Ureter (tissue), 1 donor: ENCODE measurements at regions not wholly inside any gene's neighbourhood (a gene's known extent, or its start where the extent isn't known, plus 50 kb on each side); places are given as distances from the start of the nearest gene placed in this dataset.
"Not testable (repeated sequence)": the region's sequence is repeated elsewhere in the genome, so short reads cannot be mapped to it uniquely, and the experiment has no call there.

Experiments
- DNase-seq: peaks from one replicate; pipeline ENCODE4 v3.0.0-alpha.2; 2020; ENCODE audit warnings: low spot score
- donor health status: DM: yes; HTN: yes; CAD: no.

DNA sequence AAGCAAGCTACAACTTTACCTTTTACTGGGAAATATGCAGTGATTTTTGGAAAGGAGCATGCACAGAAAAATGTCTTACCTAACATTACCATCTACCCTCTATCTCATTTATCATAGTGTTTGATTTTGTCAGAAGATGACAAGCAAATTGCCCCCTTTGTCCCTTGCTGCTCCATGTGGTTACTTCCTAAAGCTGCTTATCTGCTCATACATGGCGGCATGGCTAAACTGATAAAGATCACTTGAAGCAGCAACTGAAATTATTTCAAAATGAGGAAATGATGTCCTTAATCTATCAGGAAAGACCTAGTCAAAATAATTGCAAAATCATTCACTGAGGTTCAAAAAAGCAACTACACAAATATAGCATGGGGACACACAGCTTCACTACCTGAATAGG, 1198.5 kb upstream of the SORCS1 start:
- no peak for DNase-seq

DNA sequence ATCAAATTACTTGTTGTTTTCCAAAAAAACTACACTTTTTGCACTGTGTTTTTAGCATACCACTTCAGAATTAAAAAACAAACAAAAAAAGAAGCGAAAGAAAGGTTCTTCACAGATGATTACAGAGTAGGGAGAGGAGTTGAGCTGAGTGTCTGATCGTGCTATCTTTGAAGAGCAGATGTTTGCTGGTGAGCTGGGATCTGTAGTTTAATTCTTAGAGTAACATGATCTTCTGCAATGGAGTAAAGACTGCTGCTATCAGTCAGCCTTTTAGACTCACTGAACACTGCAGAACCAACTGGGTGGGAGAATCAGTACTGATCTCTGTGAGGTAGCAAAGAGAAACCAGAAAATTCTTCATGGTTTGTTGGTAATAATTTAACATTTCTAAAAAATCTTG, 1197.8 kb upstream of the SORCS1 start:
- no peak for DNase-seq

DNA sequence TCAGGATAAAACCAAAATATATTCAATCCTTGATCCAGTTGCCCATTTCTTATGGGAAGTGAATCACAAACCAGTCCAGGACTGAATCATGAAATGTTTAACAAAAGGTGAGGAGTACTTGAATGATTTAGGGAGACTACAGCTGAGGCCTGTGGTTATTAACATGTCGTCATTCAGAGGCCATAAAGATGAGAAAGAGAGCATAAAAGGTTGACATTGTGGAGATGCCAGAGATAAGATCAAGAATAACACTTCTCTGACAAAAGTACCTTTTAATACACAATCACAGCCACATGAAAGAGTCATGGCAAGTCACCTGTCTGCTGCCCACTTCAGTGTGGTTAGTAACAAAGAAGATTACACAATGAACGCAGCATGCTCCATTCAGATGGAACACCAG, 1195.7 kb upstream of the SORCS1 start:
- DNase-seq = no peak

DNA sequence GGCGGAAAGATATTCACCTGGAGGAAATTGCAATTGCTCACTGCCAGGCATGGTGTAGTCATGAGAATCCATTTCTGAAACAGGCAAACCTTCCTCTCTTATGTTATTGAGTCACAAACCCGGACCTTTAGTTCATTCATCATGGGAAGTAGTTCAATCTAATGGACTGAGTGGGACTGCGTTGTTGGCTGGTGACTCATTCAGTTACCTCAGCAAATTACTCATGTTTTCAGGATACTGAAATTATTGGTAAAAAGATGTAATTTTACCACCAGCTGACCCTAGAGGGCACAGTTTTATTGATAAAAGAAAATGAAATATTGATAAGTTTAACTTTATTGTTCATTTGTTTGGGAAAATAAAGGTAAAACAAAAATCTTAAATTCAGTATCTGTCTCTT, 1194.4 kb upstream of the SORCS1 start:
- no peak for DNase-seq

DNA sequence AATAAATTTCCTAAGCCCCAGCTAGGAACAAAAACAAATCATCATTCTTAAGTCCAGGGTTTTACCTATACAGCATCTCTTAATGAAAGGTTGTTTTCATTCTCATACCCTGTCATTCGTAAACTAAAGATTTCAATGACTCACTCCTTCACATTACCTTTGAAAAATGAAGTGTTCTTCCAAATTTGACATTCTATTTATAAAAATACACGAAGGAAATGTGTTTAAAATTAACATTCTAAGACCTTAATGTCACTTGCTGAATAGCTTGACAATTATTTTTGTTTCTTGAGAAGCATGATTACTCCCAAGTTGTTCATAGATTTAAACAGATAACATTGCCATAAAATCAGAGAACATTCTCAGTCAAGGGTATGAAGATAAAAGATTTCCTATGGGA, 1188.3 kb upstream of the SORCS1 start:
- DNase-seq = no peak

DNA sequence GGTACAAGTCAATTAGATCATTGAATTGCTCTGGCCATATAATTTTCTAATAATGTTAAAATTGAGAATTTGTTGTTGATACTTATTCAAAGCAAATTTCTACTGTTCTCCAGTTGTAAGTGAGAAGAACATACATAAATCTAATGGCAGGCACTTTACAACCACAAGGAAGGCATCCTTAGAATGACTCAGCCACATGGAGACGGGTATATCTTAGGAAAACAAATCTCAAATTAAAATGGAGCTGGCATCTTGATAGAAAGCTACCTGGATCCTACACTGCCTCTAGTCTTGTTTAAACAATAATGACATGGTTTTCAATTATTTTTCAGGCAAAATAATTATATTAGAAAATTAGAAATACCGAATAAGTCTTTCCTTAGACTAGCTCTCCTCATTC, 1183.7 kb upstream of the SORCS1 start:
- no peak for DNase-seq

DNA sequence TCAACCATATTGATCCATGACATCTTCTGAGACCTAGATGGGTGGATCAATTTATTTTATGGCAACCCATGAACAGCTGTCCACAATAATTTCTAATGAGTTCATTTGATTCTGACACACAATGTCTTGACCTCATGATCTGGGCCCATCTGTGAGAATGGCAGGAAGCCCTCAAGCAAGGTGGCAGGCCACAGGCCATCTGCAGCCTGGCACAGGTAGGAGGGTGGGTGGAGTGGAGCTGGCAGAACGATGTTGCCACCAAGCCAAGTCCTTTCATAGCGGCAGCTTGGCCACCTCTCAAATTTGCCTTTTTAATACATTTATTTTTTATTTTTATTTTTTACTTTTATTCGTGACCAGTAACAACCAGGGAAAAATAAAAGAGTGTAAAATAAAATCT, 1181.6 kb upstream of the SORCS1 start:
- DNase-seq = no peak

DNA sequence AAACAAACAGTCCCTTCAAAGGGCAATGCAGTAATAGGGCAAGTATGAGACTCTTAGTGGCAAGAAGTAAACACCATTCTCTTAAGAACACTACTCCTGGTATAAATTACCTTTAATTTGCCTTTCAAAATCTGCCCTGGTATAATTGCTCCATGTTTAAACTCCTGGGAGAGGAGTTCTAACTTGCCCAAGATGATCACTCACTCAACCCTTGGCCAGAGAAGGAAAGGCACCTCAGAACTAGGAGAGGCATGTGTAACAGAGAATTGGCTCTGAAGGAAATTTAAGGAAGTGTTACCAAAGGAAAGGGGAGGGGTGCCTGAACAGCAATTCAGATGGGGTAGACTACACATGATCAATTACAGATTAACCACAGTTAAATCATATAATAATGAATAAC, 1173.6 kb upstream of the SORCS1 start:
- no peak for DNase-seq

DNA sequence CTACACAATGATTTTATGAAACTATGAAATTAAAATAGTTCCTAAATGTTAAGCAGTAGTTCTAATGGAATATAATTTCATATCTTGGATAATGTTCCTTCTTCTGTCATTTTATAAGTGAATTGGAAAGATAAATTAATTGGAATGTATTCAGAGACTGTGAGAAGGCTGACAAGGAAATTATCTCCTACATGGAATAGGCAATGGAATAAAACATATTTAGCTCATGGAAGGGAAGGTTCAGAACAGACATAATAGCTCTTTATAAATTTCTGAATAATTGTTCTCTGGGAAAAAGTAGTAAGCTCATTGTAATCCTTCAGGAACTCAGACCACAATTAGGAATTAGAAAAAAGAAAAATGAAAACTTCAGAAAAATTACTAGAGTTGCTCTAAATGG, 1172.3 kb upstream of the SORCS1 start:
- DNase-seq = no peak

DNA sequence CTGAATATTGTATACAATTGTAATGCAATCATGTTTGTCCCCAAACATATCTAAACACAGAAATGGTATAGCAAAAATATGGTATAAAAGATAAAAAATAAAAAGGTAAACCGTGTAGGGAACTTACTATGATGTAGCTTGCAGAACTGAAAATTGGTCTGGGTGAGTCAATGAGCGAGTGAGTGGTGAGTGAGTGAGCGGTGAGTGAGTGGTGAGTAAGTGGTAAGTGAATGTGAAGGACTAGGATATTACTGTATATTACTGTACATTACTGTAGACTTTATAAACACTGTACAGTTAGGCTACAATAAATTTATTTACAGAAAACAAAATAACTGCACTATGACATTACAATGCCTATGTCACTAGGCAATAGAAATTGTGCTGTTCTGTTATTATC, 1163.2 kb upstream of the SORCS1 start:
- no peak for DNase-seq

DNA sequence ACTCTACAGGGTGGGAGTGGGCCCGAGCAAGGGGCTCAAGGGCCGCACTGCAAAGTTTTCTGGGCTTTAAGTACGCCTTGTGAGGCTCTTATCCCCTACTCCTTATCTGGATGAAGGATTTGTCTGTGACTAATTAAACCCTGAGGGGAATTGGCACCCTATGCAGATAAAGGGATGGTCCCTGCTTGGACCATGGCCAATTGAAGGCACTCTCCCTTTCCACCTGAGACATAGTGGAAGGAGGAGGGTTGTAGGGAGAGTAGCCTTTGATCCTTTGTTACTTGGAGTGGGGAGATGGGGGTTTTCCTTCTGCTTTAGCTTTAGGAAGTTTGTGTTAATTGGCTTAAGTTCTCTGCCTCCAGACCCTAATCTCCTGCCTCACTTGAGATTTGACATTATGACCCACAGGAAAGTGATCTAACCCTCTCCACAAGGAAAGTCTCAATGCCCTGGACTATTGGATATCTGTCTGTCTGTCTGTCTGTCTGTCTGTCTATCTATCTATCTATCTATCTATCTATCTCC, 1158.8 kb upstream of the SORCS1 start:
- no peak for DNase-seq

DNA sequence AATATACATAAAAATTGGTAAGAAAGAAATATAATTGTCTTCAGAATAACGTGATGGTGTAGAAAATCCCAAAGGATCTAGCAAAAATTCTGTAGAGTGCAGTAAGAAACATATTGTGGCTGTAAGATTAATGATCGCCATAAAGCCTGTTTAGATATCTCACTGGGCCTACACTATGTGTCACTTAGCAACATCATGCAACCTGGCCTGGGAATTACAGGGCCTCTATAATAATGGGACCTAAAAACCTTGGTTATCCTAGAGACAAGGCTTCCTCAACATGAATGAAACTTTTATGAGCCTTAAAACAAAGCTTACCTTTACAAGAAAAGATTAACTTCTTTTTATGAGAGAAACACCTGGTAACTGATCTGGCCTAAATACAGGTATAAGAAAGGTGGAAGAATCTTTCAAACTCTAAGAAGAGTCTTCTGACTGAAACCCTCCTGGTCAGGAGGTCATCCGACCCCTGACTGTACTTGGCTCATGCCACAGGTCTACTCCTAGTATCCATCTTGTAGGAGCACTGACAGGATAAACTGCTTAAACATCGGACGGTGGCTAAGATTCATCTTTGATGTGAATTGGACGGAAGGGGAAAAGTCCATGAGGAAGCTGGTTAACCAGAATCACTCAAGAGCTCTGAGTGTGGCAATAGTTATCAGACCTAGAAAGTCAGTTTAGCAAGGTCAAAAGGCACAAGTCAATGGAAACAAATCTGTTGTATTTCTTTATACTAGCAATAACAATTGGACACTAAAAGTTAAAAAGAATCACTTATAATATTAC, 1155.1 kb upstream of the SORCS1 start:
- DNase-seq = no peak

DNA sequence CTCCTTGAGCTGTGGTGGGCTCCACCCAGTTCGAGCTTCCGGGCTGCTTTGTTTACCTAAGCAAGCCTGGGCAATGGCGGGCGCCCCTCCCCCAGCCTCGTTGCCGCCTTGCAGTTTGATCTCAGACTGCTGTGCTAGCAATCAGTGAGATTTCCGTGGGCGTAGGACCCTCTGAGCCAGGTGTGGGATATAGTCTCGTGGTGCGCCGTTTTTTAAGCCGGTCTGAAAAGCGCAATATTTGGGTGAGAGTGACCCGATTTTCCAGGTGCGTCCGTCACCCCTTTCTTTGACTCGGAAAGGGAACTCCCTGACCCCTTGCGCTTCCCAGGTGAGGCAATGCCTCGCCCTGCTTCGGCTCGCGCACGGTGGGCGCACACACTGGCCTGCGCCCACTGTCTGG, 1151.1 kb upstream of the SORCS1 start:
- DNase-seq = not testable (repeated sequence)

DNA sequence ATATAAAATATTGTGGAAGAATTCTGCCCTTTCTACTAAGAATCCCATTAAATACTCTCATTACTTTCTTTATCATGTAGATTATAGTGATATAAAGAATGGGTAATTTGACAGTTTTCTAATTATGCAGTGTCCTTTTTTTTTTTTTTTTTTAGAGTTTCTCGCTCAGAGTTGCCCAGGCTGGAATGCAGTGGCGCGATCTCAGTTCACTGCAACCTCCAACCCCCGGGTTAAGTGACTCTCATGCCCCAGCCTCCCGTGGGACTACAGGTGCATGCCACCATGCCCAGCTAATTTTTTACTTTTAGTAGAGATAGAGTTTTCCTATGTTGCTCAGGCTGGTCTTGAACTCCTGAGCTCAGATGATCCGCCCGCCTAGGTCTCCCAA, 1143.4 kb upstream of the SORCS1 start:
- no peak for DNase-seq

DNA sequence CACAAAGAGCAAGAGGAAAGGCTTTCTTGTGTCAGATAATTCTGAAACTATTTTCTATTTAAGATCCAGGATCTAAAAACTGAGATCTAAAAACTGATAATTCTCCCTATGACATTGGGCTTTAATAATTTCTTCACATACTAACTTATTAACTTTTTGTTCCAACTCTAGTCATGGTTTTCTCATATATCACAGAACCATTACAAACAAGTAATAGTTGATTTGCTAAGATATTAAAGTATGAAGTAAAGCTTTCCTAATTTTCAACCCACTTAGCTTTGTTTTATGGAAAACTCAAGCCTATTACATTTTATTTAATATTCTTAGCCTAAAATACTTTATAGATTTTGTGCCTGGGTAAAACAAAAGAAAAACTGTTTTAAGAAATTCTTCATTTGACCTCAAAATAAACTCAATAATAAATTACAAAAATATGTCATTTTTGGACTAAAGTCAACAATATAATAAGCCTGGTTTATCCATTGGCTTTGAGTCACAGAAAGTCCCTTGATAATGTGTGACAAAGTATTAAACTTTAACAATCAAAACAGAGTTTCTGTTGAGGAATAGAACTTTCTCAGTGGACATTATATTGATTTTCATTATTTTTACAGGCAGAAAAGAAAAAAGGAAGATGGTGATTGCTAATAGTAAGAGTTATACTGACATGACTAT, 1142.9 kb upstream of the SORCS1 start:
- no peak for DNase-seq

DNA sequence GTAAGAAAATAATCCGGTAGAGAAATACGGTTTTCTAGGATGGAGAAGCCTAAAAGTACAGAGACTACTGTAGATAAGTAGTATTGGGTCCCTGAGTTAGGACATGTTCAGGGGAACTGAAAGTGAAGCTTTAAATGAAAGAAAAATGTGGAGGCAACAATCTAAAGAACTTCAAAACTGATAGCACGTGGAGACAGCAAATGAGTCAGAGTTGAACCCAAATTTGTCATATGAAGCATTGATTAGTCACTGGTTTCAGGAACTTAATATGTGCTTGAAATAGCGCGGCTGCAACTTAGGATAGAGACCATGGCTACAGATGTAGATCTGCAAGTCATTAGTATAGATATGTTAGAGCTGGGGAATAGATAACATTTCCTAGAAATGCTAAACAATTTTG, 1138.6 kb upstream of the SORCS1 start:
- DNase-seq = no peak

DNA sequence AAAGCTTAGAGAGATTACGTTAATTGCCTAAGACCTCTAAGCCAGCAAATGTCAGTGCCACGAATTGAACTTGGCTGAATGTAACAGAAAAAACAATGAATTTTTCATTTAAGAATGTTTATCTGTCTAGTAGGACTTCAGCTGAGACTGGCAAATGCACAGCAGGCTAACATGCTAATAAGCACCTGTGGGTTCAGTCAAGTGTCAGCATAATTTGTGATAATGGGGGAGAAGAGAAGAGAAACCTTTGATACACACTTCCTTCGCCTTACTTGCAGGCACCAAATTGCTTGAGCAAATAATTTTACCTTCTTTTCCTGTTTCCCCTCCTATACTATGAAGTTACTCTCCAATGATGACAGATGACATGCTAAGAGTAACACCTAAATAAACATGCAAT, 1136.5 kb upstream of the SORCS1 start:
- DNase-seq = no peak

DNA sequence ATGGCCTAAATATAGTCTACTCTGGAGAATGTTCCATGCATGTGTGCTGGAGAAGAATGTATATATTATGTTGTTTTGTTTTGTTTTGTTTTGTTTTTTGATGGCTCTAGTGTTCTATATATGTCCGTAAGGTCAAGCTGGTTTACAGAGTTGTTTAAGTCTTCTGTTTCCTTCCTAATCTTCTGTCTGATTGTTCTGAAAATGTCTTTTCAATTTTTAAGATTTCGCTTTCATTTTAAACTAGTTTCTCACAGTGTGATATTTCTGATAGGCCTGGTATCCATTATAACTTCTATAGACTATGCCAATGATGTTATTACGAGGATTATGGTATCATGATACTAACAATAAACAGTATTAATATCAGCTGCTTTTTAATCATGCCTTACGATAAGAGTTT, 1126.3 kb upstream of the SORCS1 start:
- no peak for DNase-seq

DNA sequence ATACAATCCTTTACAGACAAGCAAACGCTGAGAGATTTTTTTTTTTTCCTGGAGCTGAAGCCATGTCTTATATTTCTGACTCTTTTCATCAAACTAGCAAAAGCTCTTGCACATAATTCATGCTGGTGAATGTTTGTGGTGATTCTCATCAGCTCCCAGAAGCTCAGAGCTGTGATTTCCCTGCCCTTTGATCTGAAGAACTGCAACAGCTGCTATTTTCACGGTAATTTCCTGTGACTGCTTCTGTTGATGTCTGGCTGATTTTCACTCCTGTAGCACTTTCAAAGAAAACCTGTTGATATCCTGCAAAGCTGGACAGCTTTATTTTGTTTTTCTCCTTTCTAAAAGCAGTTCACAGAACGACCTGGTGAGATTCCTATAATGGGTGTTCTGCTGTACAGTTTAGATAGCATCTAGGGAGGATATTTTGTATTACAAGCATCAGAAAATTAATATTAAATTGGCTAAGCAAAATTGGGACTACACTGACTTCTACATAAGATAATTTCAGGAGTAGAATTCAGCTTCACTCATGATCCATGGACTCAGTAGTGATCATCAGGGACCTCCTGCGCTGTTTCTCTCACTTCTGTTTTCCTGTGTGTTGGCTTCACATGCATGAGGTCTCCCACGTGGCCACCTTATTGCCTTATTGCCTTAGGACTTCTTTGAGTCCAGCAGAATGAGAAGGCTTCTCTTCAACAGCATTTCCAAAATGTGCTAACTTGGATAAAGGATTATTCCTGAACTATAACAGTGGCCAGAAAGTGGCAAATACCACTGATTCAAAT, 1111.6 kb upstream of the SORCS1 start:
- no peak for DNase-seq

DNA sequence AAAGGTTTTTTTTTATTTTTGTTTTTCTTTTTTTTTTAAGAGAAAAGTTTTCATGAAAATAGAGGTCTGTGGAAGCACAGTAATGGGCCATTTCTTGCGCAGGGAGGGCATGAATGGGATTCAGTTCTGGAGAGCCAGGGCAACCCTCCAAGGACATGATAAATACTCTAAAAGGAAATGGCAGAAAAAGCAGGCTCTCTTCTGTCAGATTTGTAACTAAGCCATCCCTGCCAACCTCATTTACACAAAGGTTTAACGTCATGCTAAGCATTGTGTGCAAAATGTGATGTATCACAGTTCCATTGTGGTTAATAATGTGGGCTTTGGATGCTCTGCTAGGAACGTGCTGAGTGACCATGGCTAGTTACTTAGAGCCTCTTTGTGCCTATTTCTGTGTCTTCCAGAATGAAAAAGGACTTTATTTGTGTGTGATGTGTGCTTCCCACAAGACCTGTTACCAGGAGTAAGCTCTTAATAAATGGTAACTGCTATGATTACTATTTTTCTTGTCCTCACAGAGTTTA, 1095.9 kb upstream of the SORCS1 start:
- no peak for DNase-seq

DNA sequence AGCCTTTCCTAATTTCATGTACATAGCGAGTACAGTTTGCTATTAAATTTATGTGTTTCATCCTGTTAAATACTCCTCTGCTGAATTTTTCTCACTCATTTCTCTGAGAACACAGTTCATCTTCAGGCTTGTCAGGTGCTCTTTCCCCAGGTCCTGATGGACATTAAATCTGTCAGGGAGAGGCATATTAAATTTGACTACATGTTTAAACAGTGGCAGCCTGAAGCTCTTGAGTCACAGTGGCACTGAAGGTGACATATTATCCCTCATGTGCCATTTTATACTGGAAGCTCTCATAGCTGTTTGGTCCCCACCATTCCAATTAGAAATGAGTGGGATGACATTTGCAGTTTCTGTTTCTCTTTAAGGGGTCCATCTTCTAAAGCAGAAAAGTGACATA, 1089.6 kb upstream of the SORCS1 start:
- no peak for DNase-seq

DNA sequence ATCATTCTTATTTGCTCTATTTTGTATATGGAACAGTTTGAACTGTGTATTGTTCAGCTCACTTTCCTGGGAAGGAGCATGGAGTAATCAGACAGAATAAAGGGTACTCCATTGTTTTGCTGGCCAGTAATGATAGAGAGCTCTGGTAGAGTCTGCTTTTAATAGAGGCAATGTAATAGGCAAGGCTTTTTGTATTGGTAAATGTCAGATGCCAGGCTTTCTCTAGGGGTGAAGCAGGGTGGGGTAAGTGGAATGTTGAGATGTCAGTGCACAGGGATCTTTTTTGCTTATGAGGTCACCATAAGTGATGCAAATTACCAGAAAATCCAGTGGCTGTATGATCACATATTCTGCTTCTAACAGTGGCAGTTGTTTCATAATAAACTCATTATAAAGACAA, 1088.3 kb upstream of the SORCS1 start:
- no peak for DNase-seq
